OCI-LY3 (cell line): ENCODE measurements at regions not wholly inside any gene's neighbourhood (a gene's known extent, or its start where the extent isn't known, plus 50 kb on each side); places are given as distances from the start of the nearest gene placed in this dataset.
"Not testable (repeated sequence)": the region's sequence is repeated elsewhere in the genome, so short reads cannot be mapped to it uniquely, and the experiment has no call there.

Experiments
- H2AFZ ChIP-seq: fragments of 200-600, 300-600 bp; shearing (Covaris generic); 2 replicates; pipeline ENCODE4 v1.6.0; 2014; ENCODE audit warnings: antibody characterized with exemption, low read depth, low read length
- H3K27ac ChIP-seq: fragments of 200-600, 300-600 bp; sonication (generic); 2 replicates; pipeline ENCODE4 v1.5.1; 2014; ENCODE audit warnings: mild to moderate bottlenecking, low read length, moderate library complexity, mixed read lengths
- H3K27me3 ChIP-seq: fragments of 200-600, 300-600 bp; sonication (generic); 2 replicates; pipeline ENCODE4 v1.6.1; 2014; ENCODE audit warnings: low read depth, low read length, mixed read lengths
- H3K36me3 ChIP-seq: fragments of 200-600, 300-600 bp; sonication (generic); replicated peaks from 2 replicates; pipeline ENCODE3; 2014; ENCODE audit warnings: low read depth, low read length, mixed read lengths
- H3K4me1 ChIP-seq: fragments of 300-600, 200-600 bp; sonication (generic); 2 replicates; pipeline ENCODE4 v1.6.1; 2014; ENCODE audit warnings: low read length, mixed read lengths
- H3K4me2 ChIP-seq: fragments of 200-600, 300-600 bp; sonication (generic); 2 replicates; pipeline ENCODE4 v1.6.1; 2014; ENCODE audit warnings: low read length, mixed read lengths
- H3K4me3 ChIP-seq: fragments of 300-600, 200-600 bp; sonication (generic); 2 replicates; pipeline ENCODE4 v1.5.1; 2014; ENCODE audit warnings: antibody characterized with exemption, mild to moderate bottlenecking, low read length, moderate library complexity
- H3K79me2 ChIP-seq: fragments of 300-600, 200-600 bp; shearing (Covaris generic); 2 replicates; pipeline ENCODE4 v1.6.1; 2014; ENCODE audit warnings: mild to moderate bottlenecking, low read length, mixed read lengths
- H3K9ac ChIP-seq: fragments of 300-600, 200-600 bp; shearing (Covaris generic); 2 replicates; pipeline ENCODE4 v1.6.0; 2014; ENCODE audit warnings: mild to moderate bottlenecking, low read length, moderate library complexity
- H3K9me3 ChIP-seq: fragments of 200-600, 300-600 bp; shearing (Covaris generic); 2 replicates; pipeline ENCODE4 v1.6.1; 2014; ENCODE audit warnings: low read length, mixed read lengths; ENCODE audit not compliant: insufficient read depth
- H4K20me1 ChIP-seq: fragments of 200-600, 300-600 bp; sonication (generic); 2 replicates; pipeline ENCODE4 v1.6.1; 2016; ENCODE audit warnings: low read length, mixed read lengths; ENCODE audit not compliant: insufficient read depth
- CTCF ChIP-seq: fragments of 200-600, 300-600 bp; sonication (generic); IDR thresholded peaks from 2 replicates; pipeline ENCODE4 v1.5.1; 2014; ENCODE audit warnings: antibody characterized with exemption, low read length, low read depth
- EZH2phosphoT487 ChIP-seq: fragments of 200-600 bp; shearing (Covaris generic); IDR thresholded peaks from 2 replicates; pipeline ENCODE4 v1.6.1; 2018; ENCODE audit warnings: antibody characterized with exemption, mixed run types, low read depth

- Histone ChIP-seq H3K4me2 (no peak overlapping the region), H3K27ac (no peak overlapping the region)
- TF ChIP-seq CTCF (no peak), EZH2phosphoT487 (no peak)
Measured at GRCh38 chr4:15333692-15334633, 93.9 kb upstream of the C1QTNF7 start.

DNA sequence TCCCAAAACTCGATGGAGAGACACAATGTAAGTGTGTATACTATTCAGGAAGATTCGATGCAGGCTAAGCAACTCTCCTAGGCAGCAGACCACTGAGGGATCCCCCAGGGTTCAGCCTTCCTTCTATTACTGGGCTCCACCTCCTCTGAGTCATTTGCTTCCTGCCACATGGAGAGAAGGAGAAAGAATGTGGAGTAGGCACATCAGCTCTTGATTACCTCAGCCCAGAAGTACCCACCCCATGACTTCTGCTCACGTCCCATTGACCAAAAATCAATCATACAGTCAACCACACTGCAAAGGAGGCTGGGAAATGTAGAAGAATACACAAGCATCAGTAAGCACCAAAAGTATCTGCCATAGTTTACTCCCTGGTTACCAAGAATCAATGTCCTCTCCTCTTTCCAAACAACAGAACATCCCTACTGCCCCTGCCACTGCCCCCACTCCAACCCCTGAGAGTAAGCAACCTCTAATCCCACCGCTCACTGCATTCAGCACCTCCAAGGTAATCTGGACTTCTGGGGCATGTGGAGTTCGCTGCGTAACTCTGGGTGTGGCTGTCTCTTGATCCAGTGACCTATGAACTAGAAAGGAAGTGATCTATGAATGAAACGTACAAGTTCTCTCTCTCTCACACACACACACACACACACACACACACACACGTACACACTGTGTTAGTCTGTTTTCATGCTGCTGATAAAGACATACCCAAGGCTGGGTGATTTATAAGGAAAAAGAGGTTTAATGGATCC is 91.2 kb upstream of the C1QTNF7 start:
- Histone ChIP-seq H3K36me3 (no peaks in the 10 kb centered on the region), H3K27me3 (peaks cover 14% of the 10 kb centered on the region), H3K9ac (no peak overlapping the region), H3K9me3 (no peaks in the 10 kb centered on the region), H4K20me1 (no peaks in the 10 kb centered on the region), H3K4me1 (peaks cover 6% of the 10 kb centered on the region; the same call in 1 of the 2 replicates), H3K79me2 (no peaks in the 10 kb centered on the region), H3K4me3 (no peak overlapping the region), H2AFZ (no peak overlapping the region), H3K4me2 (no peak overlapping the region), H3K27ac (no peak overlapping the region)
- TF ChIP-seq CTCF (no peak), EZH2phosphoT487 (no peak)

More at GRCh38 chr4:15333692-15334633, 93.9 kb upstream of the C1QTNF7 start:
- Histone ChIP-seq H3K4me1 (peaks cover 6% of the 10 kb centered on the region; the same call in 1 of the 2 replicates), H4K20me1 (no peaks in the 10 kb centered on the region), H3K79me2 (no peaks in the 10 kb centered on the region), H3K9ac (no peak overlapping the region), H3K36me3 (no peaks in the 10 kb centered on the region), H2AFZ (no peak overlapping the region), H3K4me3 (no peak overlapping the region), H3K27me3 (peaks cover 4% of the 10 kb centered on the region; the same call in 1 of the 2 replicates), H3K9me3 (no peaks in the 10 kb centered on the region)

DNA sequence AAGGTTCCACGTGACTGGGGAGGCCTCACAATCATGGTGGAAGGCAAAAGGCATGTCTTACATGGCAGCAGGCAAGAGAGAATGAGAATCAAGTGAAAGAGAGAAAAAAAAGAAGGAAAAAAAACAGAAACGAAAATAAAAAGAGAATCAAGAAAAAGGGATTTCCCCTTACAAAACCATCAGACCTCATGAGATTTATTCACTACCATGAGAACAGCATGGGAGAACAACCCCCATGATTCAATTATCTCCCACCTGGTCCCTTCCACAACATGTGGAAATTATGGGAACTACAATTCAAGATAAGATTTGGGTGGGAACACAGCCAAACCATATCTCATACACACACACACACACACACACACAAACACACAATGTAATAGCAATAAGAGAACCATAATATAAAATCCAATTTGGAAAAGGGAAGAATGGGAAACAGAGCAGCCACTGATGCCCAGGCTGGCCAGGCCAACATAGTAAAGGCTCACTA is 90.6 kb upstream of the C1QTNF7 start:
- not testable (repeated sequence) for H2AFZ ChIP-seq, H3K79me2 ChIP-seq, H3K4me2 ChIP-seq, H3K36me3 ChIP-seq, H4K20me1 ChIP-seq, H3K9me3 ChIP-seq, H3K9ac ChIP-seq, H3K4me3 ChIP-seq, H3K4me1 ChIP-seq, H3K27ac ChIP-seq
- peaks cover 14% of the 10 kb centered on the region for H3K27me3 ChIP-seq

DNA sequence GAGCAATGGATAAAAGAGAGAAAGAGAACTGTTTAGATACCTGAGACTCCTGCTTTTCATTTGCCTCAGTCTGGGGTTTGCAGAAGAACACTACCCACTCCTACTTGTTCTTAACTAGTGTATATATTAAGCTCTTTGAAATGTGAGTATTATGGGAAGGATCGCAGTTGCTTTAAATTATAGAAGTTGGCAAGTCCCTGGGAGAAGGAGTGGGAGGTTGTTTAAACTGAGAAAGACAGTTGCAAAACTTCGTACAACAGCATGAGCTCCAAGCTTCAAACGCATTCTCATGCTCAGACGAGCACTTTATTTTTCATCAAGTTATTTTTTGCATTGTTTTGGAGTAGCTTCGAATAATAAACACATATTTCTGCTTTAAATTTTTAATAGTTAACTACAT is 88.1 kb upstream of the C1QTNF7 start:
- no peak overlapping the region for H2AFZ ChIP-seq
- no peaks in the 10 kb centered on the region for H3K79me2 ChIP-seq
- no peaks in the 10 kb centered on the region for H3K9me3 ChIP-seq
- H3K27me3 ChIP-seq = peaks cover 13% of the 10 kb centered on the region
- no peaks in the 10 kb centered on the region for H3K4me1 ChIP-seq
- H3K9ac ChIP-seq = no peak overlapping the region
- no peak overlapping the region for H3K4me3 ChIP-seq
- H4K20me1 ChIP-seq = no peaks in the 10 kb centered on the region
- no peak overlapping the region for H3K4me2 ChIP-seq
- TF ChIP-seq CTCF (no peak), EZH2phosphoT487 (no peak)
- no peak overlapping the region for H3K27ac ChIP-seq
- H3K36me3 ChIP-seq = no peaks in the 10 kb centered on the region
